Chondrocyte (in vitro differentiated cells): ENCODE measurements at regions not wholly inside any gene's neighbourhood (a gene's known extent, or its start where the extent isn't known, plus 50 kb on each side); places are given as distances from the start of the nearest gene placed in this dataset.

Source experiments
- DNase-seq: peaks from one replicate; pipeline ENCODE4 v3.0.0; 2021; ENCODE audit warnings: mixed read lengths, low spot score
- H3K27ac Mint-ChIP-seq: one replicate; pipeline ENCODE4 v1.8.0; 2021; ENCODE audit warnings: mild to moderate bottlenecking, moderate library complexity, mixed read lengths; ENCODE audit not compliant: unreplicated experiment
- H3K27me3 Mint-ChIP-seq: 2 replicates; pipeline ENCODE4 v1.8.0; 2021; ENCODE audit warnings: low read depth, mixed read lengths
- H3K36me3 Mint-ChIP-seq: 2 replicates; pipeline ENCODE4 v1.8.0; 2021; ENCODE audit warnings: low read depth, mixed read lengths
- H3K4me1 Mint-ChIP-seq: 2 replicates; pipeline ENCODE4 v1.8.0; 2021; ENCODE audit warnings: low read depth, mild to moderate bottlenecking, mixed read lengths
- H3K4me3 Mint-ChIP-seq: one replicate; pipeline ENCODE4 v1.8.0; 2021; ENCODE audit warnings: mild to moderate bottlenecking, moderate library complexity, mixed read lengths; ENCODE audit not compliant: unreplicated experiment
- H3K9me3 Mint-ChIP-seq: 2 replicates; pipeline ENCODE4 v1.8.0; 2021; ENCODE audit warnings: low read depth, mixed read lengths
- CTCF ChIP-seq: fragments of 200-600 bp; sonication (generic); IDR thresholded peaks from 2 replicates; pipeline ENCODE4 v1.5.0; 2021; ENCODE audit warnings: antibody characterized with exemption, mild to moderate bottlenecking, moderate library complexity

GRCh38 chr20:18906046-18906445, 92.5 kb downstream of the SCP2D1 start:
- Mint-ChIP-seq H3K36me3 (no peaks in the 10 kb centered on the region), H3K9me3 (no peaks in the 10 kb centered on the region), H3K27ac (no peak overlapping the region), H3K27me3 (peaks cover 8% of the 10 kb centered on the region), H3K4me3 (no peak overlapping the region), H3K4me1 (no peaks in the 10 kb centered on the region)
- DNase-seq: no peak
- no peak for TF ChIP-seq CTCF

DNA sequence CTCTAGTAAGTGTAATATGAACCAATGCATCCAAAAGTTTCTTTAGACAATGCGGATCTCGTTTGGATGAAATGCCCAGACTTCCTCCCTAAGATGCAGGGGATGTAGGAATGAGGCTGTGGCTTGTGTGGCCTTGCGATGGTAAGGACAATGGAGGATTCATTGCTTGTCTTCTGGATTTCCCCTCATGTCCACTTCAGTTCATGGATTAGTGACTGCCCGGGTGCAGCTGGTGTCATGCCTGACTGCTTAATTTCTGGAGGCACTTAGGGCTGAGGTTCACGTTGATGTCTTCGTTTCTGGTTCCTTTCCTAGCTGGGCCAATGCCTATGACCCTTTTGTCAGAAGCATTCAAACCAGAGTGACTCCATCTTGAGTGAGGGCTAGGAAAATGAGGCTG, 93.8 kb downstream of the SCP2D1 start:
- no peak for TF ChIP-seq CTCF
- Mint-ChIP-seq H3K4me1 (no peaks in the 10 kb centered on the region), H3K4me3 (no peak overlapping the region), H3K27ac (no peak overlapping the region), H3K36me3 (no peaks in the 10 kb centered on the region), H3K27me3 (peaks cover 8% of the 10 kb centered on the region), H3K9me3 (no peaks in the 10 kb centered on the region)
- no peak for DNase-seq

GRCh38 chr20:18908109-18908508, 94.5 kb downstream of the SCP2D1 start:
- Mint-ChIP-seq H3K4me3 (no peak overlapping the region), H3K36me3 (no peaks in the 10 kb centered on the region), H3K4me1 (no peaks in the 10 kb centered on the region), H3K27ac (no peak overlapping the region), H3K27me3 (peaks cover 8% of the 10 kb centered on the region), H3K9me3 (no peaks in the 10 kb centered on the region)
- TF ChIP-seq CTCF: no peak
- no peak for DNase-seq

DNA sequence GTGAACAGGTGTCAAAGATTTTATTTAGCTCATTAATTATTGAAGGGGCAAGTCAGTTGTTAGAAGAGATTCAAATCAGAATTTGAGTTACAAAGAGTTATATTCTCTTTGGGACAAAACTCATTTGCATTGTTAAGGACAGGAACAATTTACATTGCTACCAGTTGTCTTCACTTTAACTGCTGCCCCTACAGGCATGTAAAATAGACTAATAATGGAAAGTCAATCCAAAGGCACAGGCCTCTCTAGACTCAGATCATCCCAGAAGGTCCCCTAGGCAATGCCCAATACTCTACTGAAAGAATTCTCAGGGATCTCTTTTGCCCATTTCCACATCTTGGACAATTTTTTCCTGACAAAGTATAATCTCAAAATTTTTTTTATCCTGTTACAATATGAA, 95.7 kb downstream of the SCP2D1 start:
- H3K36me3 Mint-ChIP-seq: no peaks in the 10 kb centered on the region
- no peaks in the 10 kb centered on the region for H3K9me3 Mint-ChIP-seq
- H3K27me3 Mint-ChIP-seq: peaks cover 8% of the 10 kb centered on the region
- DNase-seq: no peak
- TF ChIP-seq CTCF: no peak
- H3K4me3 Mint-ChIP-seq: no peak overlapping the region
- no peaks in the 10 kb centered on the region for H3K4me1 Mint-ChIP-seq
- no peak overlapping the region for H3K27ac Mint-ChIP-seq

- no peaks in the 10 kb centered on the region for H3K36me3 Mint-ChIP-seq
- no peak overlapping the region for H3K4me3 Mint-ChIP-seq
- no peak for TF ChIP-seq CTCF
- no peak overlapping the region for H3K27ac Mint-ChIP-seq
- no peaks in the 10 kb centered on the region for H3K4me1 Mint-ChIP-seq
- DNase-seq: no peak
- no peaks in the 10 kb centered on the region for H3K9me3 Mint-ChIP-seq
- no peaks in the 10 kb centered on the region for H3K27me3 Mint-ChIP-seq
These were observed 100.1 kb downstream of the SCP2D1 start for GRCh38 chr20:18913701-18914100.
